K562 (cell line): ENCODE measurements at regions not wholly inside any gene's neighbourhood (a gene's known extent, or its start where the extent isn't known, plus 50 kb on each side); places are given as distances from the start of the nearest gene placed in this dataset.

Source experiments
- E2F4 ChIP-seq: sonication (generic); formaldehyde crosslinking; IDR thresholded peaks from 2 replicates; pipeline ENCODE4 v1.8.0; 2022; ENCODE audit warnings: mild to moderate bottlenecking, low read depth, missing genetic modification reagents
- EP400 ChIP-seq: fragments of 450-650 bp; IDR thresholded peaks from 2 replicates; pipeline ENCODE4 v1.6.1; 2017; ENCODE audit warnings: antibody characterized with exemption, mild to moderate bottlenecking, moderate library complexity
- GABPB1 ChIP-seq: sonication (generic); formaldehyde crosslinking; IDR thresholded peaks from 2 replicates; pipeline ENCODE4 v1.8.0; 2022; ENCODE audit warnings: mild to moderate bottlenecking, missing genetic modification reagents
- HMBOX1 ChIP-seq: sonication (generic); IDR thresholded peaks from 2 replicates; pipeline ENCODE4 v1.6.1; 2016
- KLF16 ChIP-seq: IDR thresholded peaks from 2 replicates; pipeline ENCODE4 v1.6.1; 2016; ENCODE audit warnings: antibody characterized with exemption
- PHTF2 ChIP-seq: fragments of 250-450 bp; sonication (Bioruptor Pico); IDR thresholded peaks from 2 replicates; pipeline ENCODE4 v1.5.0; 2021; ENCODE audit warnings: mild to moderate bottlenecking
- POU5F1 ChIP-seq: fragments of 150-350 bp; IDR thresholded peaks from 2 replicates; pipeline ENCODE4 v1.6.1; 2014; ENCODE audit warnings: borderline replicate concordance, low read length, low read depth, mild to moderate bottlenecking; ENCODE audit not compliant: partially characterized antibody
- TBL1XR1 ChIP-seq, 2 experiments: IDR thresholded peaks; 2 replicates each; pipeline ENCODE4 v1.6.1; 2012; ENCODE audit warnings: improper control_type of control experiment in 2 of 2, low read length in 2 of 2, mild to moderate bottlenecking in 1 of 2
- ZC3H11A ChIP-seq: IDR thresholded peaks from 2 replicates; pipeline ENCODE4 v1.6.1; 2012; ENCODE audit warnings: low read depth, low read length, improper control_type of control experiment
- ZNF347 ChIP-seq: fragments of 450-650 bp; formaldehyde crosslinking; IDR thresholded peaks from 2 replicates; pipeline ENCODE4 v1.4.0; 2020; ENCODE audit warnings: low read depth, mild to moderate bottlenecking, moderate library complexity
- ZNF717 ChIP-seq: fragments of 250-450 bp; sonication (Bioruptor Pico); IDR thresholded peaks from 2 replicates; pipeline ENCODE4 v1.5.0; 2021

- TF ChIP-seq ZC3H11A, result no peak
- no peak for TF ChIP-seq ZNF347 (CRISPR knock-in tag)
- no peak for TF ChIP-seq KLF16
- no peak for TF ChIP-seq ZNF717 (CRISPR knock-in tag)
- TF ChIP-seq TBL1XR1 (IDR thresholded peaks at IDR 0.05; ENCODE audit: low read length in 2 of 2), result no peak
- no peak for TF ChIP-seq E2F4 (CRISPR knock-in tag)
- no peak for TF ChIP-seq PHTF2 (CRISPR knock-in tag)
- no peak for TF ChIP-seq HMBOX1
- no peak for TF ChIP-seq EP400
- TF ChIP-seq GABPB1 (CRISPR knock-in tag), result no peak
- TF ChIP-seq POU5F1, result no peak
Measured at GRCh38 chr6:142627474-142627873, 317.5 kb downstream of the HIVEP2 start (continued).
